ENCODE measurements at regions not wholly inside any gene's neighbourhood (a gene's known extent, or its start where the extent isn't known, plus 50 kb on each side); places are given as distances from the start of the nearest gene placed in this dataset.

GRCh38 chr13:84985860-84986259 lies 813.4 kb downstream of the SLITRK6 start:
- no peaks in the 10 kb centered on the region for H4K20me1 ChIP-seq (ENCODE audit: control insufficient read depth, insufficient read depth)

More at GRCh38 chr13:84985860-84986259, 813.4 kb downstream of the SLITRK6 start:
- intact Hi-C loops (cut with micrococcal nuclease; ENCODE audit: unreplicated experiment) = no loop called here
- H3K4me2 ChIP-seq (ENCODE audit: control insufficient read depth, insufficient read depth) = no peak overlapping the region
- DNase-seq (ENCODE audit: low read depth, low spot score) (no peak), ATAC-seq (no peak), FAIRE-seq (no peak)
- H3K27ac ChIP-seq (ENCODE audit: control insufficient read depth, insufficient read depth) = no peak overlapping the region
- CTCF ChIA-PET = no interaction called here
- in situ Hi-C loops (cut with MboI) = no loop called here
- H3K4me1 ChIP-seq (ENCODE audit: control insufficient read depth, insufficient read depth, low read length) = no peaks in the 10 kb centered on the region
- H3K36me3 ChIP-seq (ENCODE audit: control insufficient read depth in 2 of 2, insufficient read depth in 2 of 2, low read length in 1 of 2) = no peaks in the 10 kb centered on the region
- H3K9ac ChIP-seq (ENCODE audit: control insufficient read depth, insufficient read depth, low read length) = no peak overlapping the region
- no peak overlapping the region for H2AFZ ChIP-seq (ENCODE audit: control insufficient read depth, low read depth, low read length)
- POLR2A ChIA-PET = no interaction called here
- SMC1A ChIA-PET (ENCODE audit: uncharacterized antibody, unreplicated experiment) = no interaction called here
- RAD21 ChIA-PET (ENCODE audit: unreplicated experiment) = no interaction called here
- H3K79me2 ChIP-seq (ENCODE audit: control insufficient read depth, insufficient read depth, low read length) = no peaks in the 10 kb centered on the region
- H3K27me3 ChIP-seq (replicated peaks in 1 of 2; ENCODE audit: control insufficient read depth in 2 of 2, insufficient read depth in 2 of 2, low read length in 1 of 2) = no peaks in the 10 kb centered on the region
- H3K9me3 ChIP-seq (replicated peaks; ENCODE audit: control insufficient read depth, insufficient read depth, low read length) = no peaks in the 10 kb centered on the region
- no TSS peak for BruUV-seq (replicated peaks)
- no peak overlapping the region for H3K4me3 ChIP-seq
- TF ChIP-seq EGR1 (IDR thresholded peaks at IDR 0.05; ENCODE audit: borderline replicate concordance in 1 of 2, low read depth in 2 of 2, low read length in 2 of 2) = no peak
- TF ChIP-seq, protein P1, sequence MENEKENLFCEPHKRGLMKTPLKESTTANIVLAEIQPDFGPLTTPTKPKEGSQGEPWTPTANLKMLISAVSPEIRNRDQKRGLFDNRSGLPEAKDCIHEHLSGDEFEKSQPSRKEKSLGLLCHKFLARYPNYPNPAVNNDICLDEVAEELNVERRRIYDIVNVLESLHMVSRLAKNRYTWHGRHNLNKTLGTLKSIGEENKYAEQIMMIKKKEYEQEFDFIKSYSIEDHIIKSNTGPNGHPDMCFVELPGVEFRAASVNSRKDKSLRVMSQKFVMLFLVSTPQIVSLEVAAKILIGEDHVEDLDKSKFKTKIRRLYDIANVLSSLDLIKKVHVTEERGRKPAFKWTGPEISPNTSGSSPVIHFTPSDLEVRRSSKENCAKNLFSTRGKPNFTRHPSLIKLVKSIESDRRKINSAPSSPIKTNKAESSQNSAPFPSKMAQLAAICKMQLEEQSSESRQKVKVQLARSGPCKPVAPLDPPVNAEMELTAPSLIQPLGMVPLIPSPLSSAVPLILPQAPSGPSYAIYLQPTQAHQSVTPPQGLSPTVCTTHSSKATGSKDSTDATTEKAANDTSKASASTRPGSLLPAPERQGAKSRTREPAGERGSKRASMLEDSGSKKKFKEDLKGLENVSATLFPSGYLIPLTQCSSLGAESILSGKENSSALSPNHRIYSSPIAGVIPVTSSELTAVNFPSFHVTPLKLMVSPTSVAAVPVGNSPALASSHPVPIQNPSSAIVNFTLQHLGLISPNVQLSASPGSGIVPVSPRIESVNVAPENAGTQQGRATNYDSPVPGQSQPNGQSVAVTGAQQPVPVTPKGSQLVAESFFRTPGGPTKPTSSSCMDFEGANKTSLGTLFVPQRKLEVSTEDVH (IDR thresholded peaks at IDR 0.05; ENCODE audit: low read depth, partially characterized antibody) = no peak
- no peak for TF ChIP-seq ZNF274 (IDR thresholded peaks at IDR 0.05; ENCODE audit: insufficient read depth, insufficient read length)
- no peak for TF ChIP-seq MYC (IDR thresholded peaks at IDR 0.05; ENCODE audit: insufficient read depth, insufficient read length, insufficient replicate concordance, low read length, severe bottlenecking)
- no peak for TF ChIP-seq BCL11A (IDR thresholded peaks at IDR 0.05; ENCODE audit: low read depth, low read length)
- no peak for TF ChIP-seq BRCA1 (IDR thresholded peaks at IDR 0.05; ENCODE audit: low read depth, low read length)
- TF ChIP-seq, protein P2, sequence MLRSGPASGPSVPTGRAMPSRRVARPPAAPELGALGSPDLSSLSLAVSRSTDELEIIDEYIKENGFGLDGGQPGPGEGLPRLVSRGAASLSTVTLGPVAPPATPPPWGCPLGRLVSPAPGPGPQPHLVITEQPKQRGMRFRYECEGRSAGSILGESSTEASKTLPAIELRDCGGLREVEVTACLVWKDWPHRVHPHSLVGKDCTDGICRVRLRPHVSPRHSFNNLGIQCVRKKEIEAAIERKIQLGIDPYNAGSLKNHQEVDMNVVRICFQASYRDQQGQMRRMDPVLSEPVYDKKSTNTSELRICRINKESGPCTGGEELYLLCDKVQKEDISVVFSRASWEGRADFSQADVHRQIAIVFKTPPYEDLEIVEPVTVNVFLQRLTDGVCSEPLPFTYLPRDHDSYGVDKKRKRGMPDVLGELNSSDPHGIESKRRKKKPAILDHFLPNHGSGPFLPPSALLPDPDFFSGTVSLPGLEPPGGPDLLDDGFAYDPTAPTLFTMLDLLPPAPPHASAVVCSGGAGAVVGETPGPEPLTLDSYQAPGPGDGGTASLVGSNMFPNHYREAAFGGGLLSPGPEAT (IDR thresholded peaks at IDR 0.05; ENCODE audit: low read depth) = no peak
- TF ChIP-seq ZNF217 (IDR thresholded peaks at IDR 0.05) = no peak
- 21% methylated on average over 2 of the region's 2 CpGs for WGBS (ENCODE audit: insufficient coverage, insufficient replicate concordance, low lambda C conversion rate, missing lambda C conversion rate)
